DND-41 (cell line): ENCODE measurements at regions not wholly inside any gene's neighbourhood (a gene's known extent, or its start where the extent isn't known, plus 50 kb on each side); places are given as distances from the start of the nearest gene placed in this dataset.

ENCODE experiments used
- ATAC-seq: fragments of 200-7000 bp; cut with Tn5 transposase; 3 replicates; pipeline ENCODE4 v1.9.1; 2021; ENCODE audit warnings: low read depth; ENCODE audit not compliant: insufficient read depth
- DNase-seq: peaks from one replicate; pipeline ENCODE4 v3.0.0-alpha.2; 2020
- H2AFZ ChIP-seq: 2 replicates; pipeline ENCODE4 v1.6.0; 2012; ENCODE audit warnings: low read depth, low read length
- H3K27ac ChIP-seq: 2 replicates; pipeline ENCODE4 v1.5.1; 2012; ENCODE audit warnings: low read length, inconsistent platforms
- H3K27me3 ChIP-seq: fragments of 200-600 bp; sonication (generic); 2 replicates; pipeline ENCODE4 v1.6.0; 2012; ENCODE audit warnings: low read length, mild to moderate bottlenecking, inconsistent platforms; ENCODE audit not compliant: insufficient read depth, poor library complexity
- H3K36me3 ChIP-seq: 2 replicates; pipeline ENCODE4 v1.5.1; 2012; ENCODE audit warnings: low read length, inconsistent platforms; ENCODE audit not compliant: insufficient read depth
- H3K4me1 ChIP-seq: 2 replicates; pipeline ENCODE4 v1.5.1; 2012; ENCODE audit warnings: mild to moderate bottlenecking, low read length; ENCODE audit not compliant: insufficient read depth
- H3K4me2 ChIP-seq: 2 replicates; pipeline ENCODE4 v1.6.0; 2012; ENCODE audit warnings: mild to moderate bottlenecking, moderate library complexity, low read length, inconsistent platforms; ENCODE audit not compliant: insufficient read depth
- H3K4me3 ChIP-seq, 2 experiments: fragments of 200-600 bp in 1 of 2; shearing (Covaris generic) in 1 of 2; 2 replicates each; pipeline ENCODE4 v1.5.1; 2012 to 2016; ENCODE audit warnings: inconsistent platforms in 2 of 2, low read length in 2 of 2, mild to moderate bottlenecking in 2 of 2, low read depth in 1 of 2, moderate library complexity in 1 of 2
- H3K79me2 ChIP-seq: 2 replicates; pipeline ENCODE4 v1.6.0; 2012; ENCODE audit warnings: low read length, inconsistent platforms; ENCODE audit not compliant: insufficient read depth
- H3K9ac ChIP-seq: 2 replicates; pipeline ENCODE4 v1.6.0; 2012; ENCODE audit warnings: low read depth, mild to moderate bottlenecking, inconsistent platforms, low read length, moderate library complexity
- H3K9me3 ChIP-seq: 2 replicates; pipeline ENCODE4 v1.5.1; 2012; ENCODE audit warnings: low read length, moderate library complexity, mild to moderate bottlenecking, inconsistent platforms; ENCODE audit not compliant: insufficient read depth, severe bottlenecking
- H4K20me1 ChIP-seq: 2 replicates; pipeline ENCODE4 v1.6.0; 2012; ENCODE audit warnings: low read length; ENCODE audit not compliant: insufficient read depth
- EZH2 ChIP-seq: IDR thresholded peaks from 3 replicates; pipeline ENCODE4 v1.6.1; 2012; ENCODE audit warnings: borderline replicate concordance, low read depth, mild to moderate bottlenecking, moderate library complexity, low read length, inconsistent platforms; ENCODE audit not compliant: severe bottlenecking
- TF ChIP-seq, protein P1 (sequence below): IDR thresholded peaks from 2 replicates; pipeline ENCODE4 v1.5.1; 2012; ENCODE audit warnings: borderline replicate concordance, low read length, moderate library complexity, mild to moderate bottlenecking; ENCODE audit not compliant: poor library complexity, severe bottlenecking; ENCODE audit errors: extremely low read depth

DNA sequence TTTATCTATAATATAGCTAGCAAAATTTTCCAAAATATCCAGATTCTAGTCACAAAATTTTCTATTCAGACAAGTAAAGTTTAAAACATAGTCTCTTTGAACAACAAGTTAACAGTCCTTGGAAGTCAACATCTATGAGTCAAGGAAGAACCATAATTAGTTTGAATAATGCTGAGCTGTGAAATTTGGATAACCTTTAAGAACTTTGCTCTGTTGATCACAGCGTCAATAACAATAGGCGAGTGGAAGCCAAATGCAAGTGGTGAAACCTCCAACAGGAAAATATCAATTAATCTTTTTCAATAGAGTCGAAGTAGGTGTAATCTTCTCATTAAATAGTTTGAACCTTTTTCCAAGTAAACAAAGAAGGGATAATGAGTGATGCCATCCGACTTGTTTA, 466.6 kb downstream of the FOXG1 start:
- no peak for TF ChIP-seq EZH2
- TF ChIP-seq, protein P1, sequence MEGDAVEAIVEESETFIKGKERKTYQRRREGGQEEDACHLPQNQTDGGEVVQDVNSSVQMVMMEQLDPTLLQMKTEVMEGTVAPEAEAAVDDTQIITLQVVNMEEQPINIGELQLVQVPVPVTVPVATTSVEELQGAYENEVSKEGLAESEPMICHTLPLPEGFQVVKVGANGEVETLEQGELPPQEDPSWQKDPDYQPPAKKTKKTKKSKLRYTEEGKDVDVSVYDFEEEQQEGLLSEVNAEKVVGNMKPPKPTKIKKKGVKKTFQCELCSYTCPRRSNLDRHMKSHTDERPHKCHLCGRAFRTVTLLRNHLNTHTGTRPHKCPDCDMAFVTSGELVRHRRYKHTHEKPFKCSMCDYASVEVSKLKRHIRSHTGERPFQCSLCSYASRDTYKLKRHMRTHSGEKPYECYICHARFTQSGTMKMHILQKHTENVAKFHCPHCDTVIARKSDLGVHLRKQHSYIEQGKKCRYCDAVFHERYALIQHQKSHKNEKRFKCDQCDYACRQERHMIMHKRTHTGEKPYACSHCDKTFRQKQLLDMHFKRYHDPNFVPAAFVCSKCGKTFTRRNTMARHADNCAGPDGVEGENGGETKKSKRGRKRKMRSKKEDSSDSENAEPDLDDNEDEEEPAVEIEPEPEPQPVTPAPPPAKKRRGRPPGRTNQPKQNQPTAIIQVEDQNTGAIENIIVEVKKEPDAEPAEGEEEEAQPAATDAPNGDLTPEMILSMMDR: no peak
- DNase-seq (no peak), ATAC-seq (no peak)
- H3K27me3 ChIP-seq: no peaks in the 10 kb centered on the region
- no peak overlapping the region for H3K4me2 ChIP-seq
- no peaks in the 10 kb centered on the region for H3K9me3 ChIP-seq
- no peak overlapping the region for H3K9ac ChIP-seq
- no peak overlapping the region for H2AFZ ChIP-seq
- no peak overlapping the region for H3K27ac ChIP-seq
- H3K4me1 ChIP-seq: no peaks in the 10 kb centered on the region
- no peaks in the 10 kb centered on the region for H3K79me2 ChIP-seq
- H3K4me3 ChIP-seq: no peak overlapping the region
- no peaks in the 10 kb centered on the region for H3K36me3 ChIP-seq
- no peaks in the 10 kb centered on the region for H4K20me1 ChIP-seq

DNA sequence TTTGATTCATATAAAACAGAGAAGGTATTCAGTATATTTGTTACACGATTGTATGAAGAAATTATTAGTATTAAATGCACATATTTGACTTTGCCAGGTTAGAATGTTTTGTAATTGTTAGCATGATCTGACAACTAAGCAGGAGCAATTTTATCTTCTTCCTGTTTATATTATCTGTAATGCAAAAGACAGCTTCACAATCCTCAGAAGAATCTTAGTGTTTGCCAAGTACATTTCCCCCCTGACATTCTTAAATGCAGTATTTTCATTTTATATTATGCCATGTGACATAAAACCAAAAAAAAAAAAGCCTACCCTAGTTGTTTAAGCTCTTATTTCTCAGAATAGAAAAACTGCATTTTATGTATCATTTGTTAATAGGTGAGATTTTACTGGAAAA, 469.4 kb downstream of the FOXG1 start:
- Histone ChIP-seq H3K4me1 (no peaks in the 10 kb centered on the region), H3K27ac (no peak overlapping the region), H3K9me3 (no peaks in the 10 kb centered on the region), H3K4me2 (no peak overlapping the region), H2AFZ (no peak overlapping the region), H3K4me3 (no peak overlapping the region), H3K36me3 (no peaks in the 10 kb centered on the region), H3K79me2 (no peaks in the 10 kb centered on the region), H3K27me3 (no peaks in the 10 kb centered on the region), H3K9ac (no peak overlapping the region), H4K20me1 (no peaks in the 10 kb centered on the region)
- TF ChIP-seq, protein P1: no peak
- no peak for TF ChIP-seq EZH2
- ATAC-seq (no peak), DNase-seq (no peak)

DNA sequence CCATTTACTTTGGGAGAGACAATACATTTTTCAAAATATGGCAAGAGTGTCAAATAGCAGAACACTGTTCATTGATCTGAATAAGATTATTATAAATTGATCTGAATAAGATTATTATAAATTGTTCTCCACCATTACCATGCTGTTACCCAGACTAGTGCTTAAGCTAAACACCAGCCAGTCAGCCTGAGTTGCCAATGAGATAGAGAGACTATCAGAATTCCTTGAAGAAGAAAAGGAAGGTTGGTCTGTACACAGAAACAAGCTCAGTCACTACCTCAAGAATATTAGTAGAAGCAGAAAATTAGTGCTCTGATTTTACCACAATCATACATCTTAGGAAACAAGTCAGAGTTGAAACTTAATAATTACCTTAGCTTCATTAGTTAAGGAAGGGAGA, 469.8 kb downstream of the FOXG1 start:
- no peaks in the 10 kb centered on the region for H3K9me3 ChIP-seq
- no peak overlapping the region for H2AFZ ChIP-seq
- DNase-seq (no peak), ATAC-seq (no peak)
- no peaks in the 10 kb centered on the region for H3K4me1 ChIP-seq
- no peak overlapping the region for H3K4me3 ChIP-seq
- H3K4me2 ChIP-seq: no peak overlapping the region
- no peaks in the 10 kb centered on the region for H3K79me2 ChIP-seq
- H3K27me3 ChIP-seq: no peaks in the 10 kb centered on the region
- no peaks in the 10 kb centered on the region for H4K20me1 ChIP-seq
- H3K27ac ChIP-seq: no peak overlapping the region
- no peak for TF ChIP-seq EZH2
- TF ChIP-seq, protein P1: no peak
- H3K9ac ChIP-seq: no peak overlapping the region
- H3K36me3 ChIP-seq: no peaks in the 10 kb centered on the region

DNA sequence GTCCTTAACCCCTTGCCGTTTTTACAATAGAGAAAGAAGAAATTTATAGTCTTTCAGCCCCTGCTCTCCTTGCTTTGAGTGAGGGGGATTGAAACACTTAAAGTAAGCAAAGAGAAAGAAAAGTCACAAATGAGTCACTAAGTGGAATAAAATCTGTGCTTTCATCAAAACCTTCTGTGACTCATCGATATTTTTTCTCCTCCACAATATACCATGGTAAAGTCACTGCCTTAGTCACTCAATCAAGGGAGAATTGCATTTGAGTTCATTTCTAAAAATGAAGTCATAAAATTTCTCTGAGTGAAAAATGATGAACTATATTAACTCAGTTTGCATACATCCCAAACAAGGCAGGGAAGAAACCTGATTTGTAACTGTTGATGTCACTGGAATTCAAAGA, 470.3 kb downstream of the FOXG1 start:
- H3K79me2 ChIP-seq: no peaks in the 10 kb centered on the region
- TF ChIP-seq, protein P1: no peak
- TF ChIP-seq EZH2: no peak
- no peaks in the 10 kb centered on the region for H4K20me1 ChIP-seq
- DNase-seq (no peak), ATAC-seq (no peak)
- no peak overlapping the region for H3K9ac ChIP-seq
- H3K27ac ChIP-seq: no peak overlapping the region
- H3K4me2 ChIP-seq: no peak overlapping the region
- no peaks in the 10 kb centered on the region for H3K4me1 ChIP-seq
- no peak overlapping the region for H3K4me3 ChIP-seq
- no peaks in the 10 kb centered on the region for H3K9me3 ChIP-seq
- no peaks in the 10 kb centered on the region for H3K36me3 ChIP-seq
- H2AFZ ChIP-seq: no peak overlapping the region
- no peaks in the 10 kb centered on the region for H3K27me3 ChIP-seq
